ENCODE measurements at regions not wholly inside any gene's neighbourhood (a gene's known extent, or its start where the extent isn't known, plus 50 kb on each side); places are given as distances from the start of the nearest gene placed in this dataset.

DNA sequence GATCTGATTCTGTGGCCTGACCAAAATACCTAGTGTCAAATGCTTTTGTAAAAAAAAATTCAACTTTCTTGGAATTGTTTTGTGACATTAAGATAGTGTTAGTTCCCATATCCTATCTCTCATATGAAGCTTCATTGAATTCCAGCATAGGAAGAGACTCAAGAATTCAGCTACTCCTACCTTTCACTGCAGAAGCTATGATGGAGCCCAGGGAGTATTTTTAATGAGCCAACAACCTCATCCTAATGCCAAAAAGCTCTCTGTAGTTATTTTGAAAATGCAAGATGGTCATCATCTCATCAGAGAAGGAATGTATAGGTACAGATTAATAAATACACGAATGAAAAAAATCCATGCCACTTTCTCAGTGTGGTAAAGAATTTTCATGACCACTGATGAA lies 431.2 kb upstream of the SGCG start:
- Histone ChIP-seq H3K27me3 (replicated peaks; ENCODE audit: insufficient read depth) (no peaks in the 10 kb centered on the region), H3K4me3 (no peak overlapping the region), H3K9me3 (no peaks in the 10 kb centered on the region), H3K4me1 (ENCODE audit: control insufficient read depth in 1 of 2, low read depth in 2 of 2) (no peaks in the 10 kb centered on the region), H3K36me3 (no peaks in the 10 kb centered on the region), H3K27ac (no peak overlapping the region)
- DNase-seq (ENCODE audit: low spot score) (no peak), ATAC-seq (ENCODE audit: insufficient number of reproducible peaks, low FRiP score, low read depth) (no peak)
- TF ChIP-seq, protein P1, sequence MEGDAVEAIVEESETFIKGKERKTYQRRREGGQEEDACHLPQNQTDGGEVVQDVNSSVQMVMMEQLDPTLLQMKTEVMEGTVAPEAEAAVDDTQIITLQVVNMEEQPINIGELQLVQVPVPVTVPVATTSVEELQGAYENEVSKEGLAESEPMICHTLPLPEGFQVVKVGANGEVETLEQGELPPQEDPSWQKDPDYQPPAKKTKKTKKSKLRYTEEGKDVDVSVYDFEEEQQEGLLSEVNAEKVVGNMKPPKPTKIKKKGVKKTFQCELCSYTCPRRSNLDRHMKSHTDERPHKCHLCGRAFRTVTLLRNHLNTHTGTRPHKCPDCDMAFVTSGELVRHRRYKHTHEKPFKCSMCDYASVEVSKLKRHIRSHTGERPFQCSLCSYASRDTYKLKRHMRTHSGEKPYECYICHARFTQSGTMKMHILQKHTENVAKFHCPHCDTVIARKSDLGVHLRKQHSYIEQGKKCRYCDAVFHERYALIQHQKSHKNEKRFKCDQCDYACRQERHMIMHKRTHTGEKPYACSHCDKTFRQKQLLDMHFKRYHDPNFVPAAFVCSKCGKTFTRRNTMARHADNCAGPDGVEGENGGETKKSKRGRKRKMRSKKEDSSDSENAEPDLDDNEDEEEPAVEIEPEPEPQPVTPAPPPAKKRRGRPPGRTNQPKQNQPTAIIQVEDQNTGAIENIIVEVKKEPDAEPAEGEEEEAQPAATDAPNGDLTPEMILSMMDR (IDR thresholded peaks at IDR 0.05) = no peak

DNA sequence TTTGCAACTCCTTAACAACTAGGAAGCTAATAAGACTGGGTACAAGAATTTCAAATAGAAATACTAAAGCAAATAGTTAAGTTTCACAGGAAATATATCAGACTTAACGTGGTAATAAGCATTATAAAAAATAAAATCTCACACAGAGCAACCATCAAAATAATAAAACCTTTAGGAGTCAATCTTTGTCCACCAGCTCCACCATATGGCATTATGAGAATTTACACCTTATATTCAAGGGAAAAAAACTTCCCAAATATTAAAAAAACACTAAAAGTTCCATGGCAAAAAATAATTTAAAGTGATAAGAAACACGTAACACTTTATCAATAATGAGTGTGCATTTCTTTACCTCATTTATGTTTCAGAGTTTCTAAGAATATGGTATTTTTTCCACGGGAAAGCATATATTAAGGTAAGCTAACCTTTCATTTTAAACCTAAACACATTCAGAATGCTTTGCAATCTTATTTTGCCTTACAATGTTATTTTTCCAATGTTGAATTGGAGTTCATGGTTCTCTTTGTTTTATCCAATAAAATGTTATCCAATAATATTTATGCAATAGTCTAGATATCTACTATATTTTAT lies 423.2 kb upstream of the SGCG start:
- ATAC-seq (ENCODE audit: insufficient number of reproducible peaks, low FRiP score, low read depth) = no peak
- TF ChIP-seq, protein P1 (IDR thresholded peaks at IDR 0.05) = peak; percentile 48
- no peaks in the 10 kb centered on the region for H3K4me1 ChIP-seq (ENCODE audit: control insufficient read depth in 1 of 2, low read depth in 2 of 2)
- no peaks in the 10 kb centered on the region for H3K36me3 ChIP-seq
- H3K4me3 ChIP-seq = no peak overlapping the region
- DNase-seq (ENCODE audit: low spot score) = no peak
- H3K27ac ChIP-seq = no peak overlapping the region
- H3K9me3 ChIP-seq = no peaks in the 10 kb centered on the region
- H3K27me3 ChIP-seq (replicated peaks; ENCODE audit: insufficient read depth) = no peaks in the 10 kb centered on the region

DNA sequence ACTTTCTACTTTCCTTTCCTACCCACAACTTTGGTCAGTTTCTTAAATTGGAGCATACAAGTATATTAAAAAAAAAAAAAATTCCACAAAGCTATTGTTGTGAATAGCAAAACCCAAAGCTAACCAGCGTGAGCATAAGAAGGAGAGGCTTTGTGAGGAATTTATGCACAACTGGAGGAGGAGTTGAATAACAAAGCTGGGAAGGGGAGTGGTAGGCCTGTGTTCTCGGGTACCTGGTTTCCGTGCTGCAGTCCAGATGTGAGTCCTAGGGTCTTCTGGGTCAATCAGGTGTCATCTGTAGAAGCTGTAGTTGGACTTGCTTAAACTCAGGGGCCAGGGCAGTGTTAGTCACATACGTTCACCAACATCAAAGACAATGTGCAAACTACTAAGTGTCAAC lies 422.5 kb upstream of the SGCG start:
- TF ChIP-seq, protein P1 (IDR thresholded peaks at IDR 0.05) = no peak
- Histone ChIP-seq H3K9me3 (no peaks in the 10 kb centered on the region), H3K36me3 (no peaks in the 10 kb centered on the region), H3K27ac (no peak overlapping the region), H3K27me3 (replicated peaks; ENCODE audit: insufficient read depth) (no peaks in the 10 kb centered on the region), H3K4me1 (ENCODE audit: control insufficient read depth in 1 of 2, low read depth in 2 of 2) (no peaks in the 10 kb centered on the region), H3K4me3 (no peak overlapping the region)
- DNase-seq (ENCODE audit: low spot score) = no peak
- no peak for ATAC-seq (ENCODE audit: insufficient number of reproducible peaks, low FRiP score, low read depth)

DNA sequence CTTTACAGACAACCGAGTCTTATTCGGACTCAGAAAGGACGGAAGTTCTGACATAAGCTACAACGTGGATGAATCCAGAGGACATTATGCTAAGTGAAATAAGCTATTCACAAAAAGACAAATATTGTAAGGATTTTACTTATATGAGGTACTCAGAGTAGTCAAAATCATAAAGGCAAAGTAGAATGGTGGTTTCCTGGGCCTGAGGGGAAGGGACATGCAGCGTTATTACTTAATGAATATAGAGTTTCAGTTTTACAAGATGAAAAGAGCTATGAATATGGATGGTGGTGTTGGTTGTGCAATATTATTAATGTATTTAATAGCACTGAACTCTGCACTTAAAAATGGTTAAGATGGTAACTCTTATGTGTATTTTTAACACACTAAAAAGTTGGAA lies 419.1 kb upstream of the SGCG start:
- no peak overlapping the region for H3K4me3 ChIP-seq
- H3K4me1 ChIP-seq (ENCODE audit: control insufficient read depth in 1 of 2, low read depth in 2 of 2) = no peaks in the 10 kb centered on the region
- no peaks in the 10 kb centered on the region for H3K9me3 ChIP-seq
- H3K36me3 ChIP-seq = no peaks in the 10 kb centered on the region
- no peak overlapping the region for H3K27ac ChIP-seq
- no peaks in the 10 kb centered on the region for H3K27me3 ChIP-seq (replicated peaks; ENCODE audit: insufficient read depth)
- DNase-seq (ENCODE audit: low spot score) (no peak), ATAC-seq (ENCODE audit: insufficient number of reproducible peaks, low FRiP score, low read depth) (no peak)
- TF ChIP-seq, protein P1 (IDR thresholded peaks at IDR 0.05) = no peak

DNA sequence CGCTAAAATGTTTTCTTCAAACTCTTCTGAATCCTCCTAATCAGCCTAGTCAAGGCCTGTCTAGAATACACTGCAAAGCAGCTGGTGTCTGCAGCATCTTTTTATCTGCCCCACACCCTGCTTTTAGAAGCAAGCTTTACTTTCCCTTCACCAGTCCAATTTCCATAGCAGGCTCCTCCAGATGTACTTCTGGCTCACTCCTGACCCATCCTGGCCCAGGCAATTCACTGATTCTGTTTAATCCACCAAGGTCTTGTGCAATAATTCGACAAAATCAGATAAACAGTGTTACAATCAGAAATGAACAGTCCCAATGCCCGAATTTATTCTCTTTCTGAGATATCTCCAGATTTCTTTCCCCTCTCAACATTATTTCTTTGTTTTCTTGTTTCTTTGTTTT lies 415.2 kb upstream of the SGCG start:
- H3K27ac ChIP-seq = no peak overlapping the region
- TF ChIP-seq, protein P1 (IDR thresholded peaks at IDR 0.05) = no peak
- no peak for ATAC-seq (ENCODE audit: insufficient number of reproducible peaks, low FRiP score, low read depth)

More for the DNA sequence above, 415.2 kb upstream of the SGCG start:
- Histone ChIP-seq H3K4me3 (no peak overlapping the region), H3K27me3 (replicated peaks; ENCODE audit: insufficient read depth) (no peaks in the 10 kb centered on the region), H3K9me3 (no peaks in the 10 kb centered on the region), H3K4me1 (ENCODE audit: control insufficient read depth in 1 of 2, low read depth in 2 of 2) (no peaks in the 10 kb centered on the region), H3K36me3 (no peaks in the 10 kb centered on the region)
- no peak for DNase-seq (ENCODE audit: low spot score)
